ENCODE measurements at regions not wholly inside any gene's neighbourhood (a gene's known extent, or its start where the extent isn't known, plus 50 kb on each side); places are given as distances from the start of the nearest gene placed in this dataset.

DNA sequence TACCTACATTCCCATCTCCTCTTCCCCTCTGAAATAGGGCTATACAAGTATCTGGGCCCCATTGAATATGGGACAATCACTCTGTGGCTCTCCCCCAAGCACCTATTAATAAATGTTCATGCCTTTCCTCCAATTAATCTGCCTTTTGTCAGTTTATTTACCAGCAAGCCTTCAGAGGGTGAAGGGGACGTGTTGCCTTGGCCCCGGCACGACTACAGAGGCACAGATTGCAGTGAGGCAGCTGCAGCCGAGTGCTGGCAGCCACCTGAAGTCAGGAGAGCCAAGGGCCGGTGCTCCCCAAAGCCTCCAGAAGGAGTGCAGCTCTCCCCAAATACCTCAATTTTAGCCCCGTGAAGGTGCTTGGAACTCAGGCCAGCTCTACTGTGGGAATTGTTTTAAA is 580.9 kb upstream of the B3GAT1 start:
- Histone ChIP-seq H3K4me1 (ENCODE audit: insufficient read depth) (no peaks in the 10 kb centered on the region), H3K27ac (no peak overlapping the region), H3K4me3 (no peak overlapping the region), H3K36me3 (no peaks in the 10 kb centered on the region), H3K9me3 (no peaks in the 10 kb centered on the region), H3K27me3 (no peaks in the 10 kb centered on the region)
- WGBS, 3 donors, result 48 to 61% (median 52%) methylated on average over 6 of the region's 6 CpGs
- no peak for DNase-seq
- intact Hi-C loops (cut with DNase I), result no loop called here
- TF ChIP-seq EP300 (IDR thresholded peaks at IDR 0.05), result no peak
- no peak for TF ChIP-seq POLR2A (IDR thresholded peaks at IDR 0.05)
- no peak for TF ChIP-seq CTCF (IDR thresholded peaks at IDR 0.05)

- DNase-seq, result no peak
- intact Hi-C loops (cut with DNase I), result no loop called here
- Histone ChIP-seq H3K36me3 (no peaks in the 10 kb centered on the region), H3K4me1 (ENCODE audit: insufficient read depth) (no peaks in the 10 kb centered on the region), H3K27ac (no peak overlapping the region), H3K9me3 (no peaks in the 10 kb centered on the region), H3K27me3 (no peaks in the 10 kb centered on the region), H3K4me3 (no peak overlapping the region)
- WGBS, 3 donors, result 43 to 57% (median 55%) methylated on average over 4 of the region's 4 CpGs
- TF ChIP-seq CTCF (IDR thresholded peaks at IDR 0.05) (no peak), POLR2A (IDR thresholded peaks at IDR 0.05) (no peak), EP300 (IDR thresholded peaks at IDR 0.05) (no peak)
Observed at GRCh38 chr11:134988495-134988894, 576.5 kb upstream of the B3GAT1 start.

GRCh38 chr11:134987822-134988221 is 575.8 kb upstream of the B3GAT1 start:
- 59 to 74% (median 61%) methylated on average over 8 of the region's 8 CpGs for WGBS, 3 donors

DNA sequence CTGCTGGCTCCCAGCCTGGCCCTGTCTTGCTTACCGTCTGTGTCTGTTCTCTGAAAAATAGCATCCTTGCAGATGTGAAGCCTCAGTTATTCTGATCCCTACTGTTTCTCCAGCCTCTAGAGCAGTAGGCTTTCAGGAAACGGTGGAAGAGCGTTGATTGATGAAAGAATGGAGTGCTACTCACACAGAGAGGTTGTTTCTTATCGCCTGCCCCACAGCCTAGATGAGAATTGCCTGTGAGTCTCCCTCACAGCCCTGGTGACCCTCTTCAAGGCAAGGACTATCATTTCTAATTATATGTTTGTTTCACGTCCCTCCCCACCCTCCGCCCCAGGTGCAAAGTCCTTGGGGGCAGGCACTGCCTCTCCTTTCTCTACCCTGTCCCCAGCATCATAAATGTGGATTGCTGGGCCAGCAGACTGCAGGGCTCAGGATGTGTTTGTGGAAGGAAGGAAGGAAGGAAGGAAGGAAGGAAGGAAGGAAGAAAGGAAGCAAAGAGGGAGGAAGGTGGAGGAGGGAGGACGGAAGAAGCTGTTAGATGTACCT is 575.3 kb upstream of the B3GAT1 start:
- no peak overlapping the region for H3K27ac ChIP-seq
- no peak for DNase-seq
- WGBS, 3 donors, result 43 to 46% (median 44%) methylated on average over 7 of the region's 7 CpGs
- H3K36me3 ChIP-seq, result no peaks in the 10 kb centered on the region
- TF ChIP-seq CTCF (IDR thresholded peaks at IDR 0.05) (no peak), POLR2A (IDR thresholded peaks at IDR 0.05) (no peak), EP300 (IDR thresholded peaks at IDR 0.05) (no peak)
- H3K27me3 ChIP-seq, result no peaks in the 10 kb centered on the region
- H3K4me1 ChIP-seq (ENCODE audit: insufficient read depth), result no peaks in the 10 kb centered on the region
- H3K9me3 ChIP-seq, result no peaks in the 10 kb centered on the region
- intact Hi-C loops (cut with DNase I), result no loop called here
- no peak overlapping the region for H3K4me3 ChIP-seq

More at GRCh38 chr11:134987822-134988221, 575.8 kb upstream of the B3GAT1 start:
- Histone ChIP-seq H3K4me1 (ENCODE audit: insufficient read depth) (no peaks in the 10 kb centered on the region), H3K9me3 (no peaks in the 10 kb centered on the region), H3K36me3 (no peaks in the 10 kb centered on the region), H3K27ac (no peak overlapping the region), H3K4me3 (no peak overlapping the region), H3K27me3 (no peaks in the 10 kb centered on the region)
- TF ChIP-seq CTCF (IDR thresholded peaks at IDR 0.05) (no peak), POLR2A (IDR thresholded peaks at IDR 0.05) (no peak), EP300 (IDR thresholded peaks at IDR 0.05) (no peak)
- DNase-seq, result no peak
- intact Hi-C loops (cut with DNase I), result no loop called here
